ENCODE measurements at regions not wholly inside any gene's neighbourhood (a gene's known extent, or its start where the extent isn't known, plus 50 kb on each side); places are given as distances from the start of the nearest gene placed in this dataset.

DNA sequence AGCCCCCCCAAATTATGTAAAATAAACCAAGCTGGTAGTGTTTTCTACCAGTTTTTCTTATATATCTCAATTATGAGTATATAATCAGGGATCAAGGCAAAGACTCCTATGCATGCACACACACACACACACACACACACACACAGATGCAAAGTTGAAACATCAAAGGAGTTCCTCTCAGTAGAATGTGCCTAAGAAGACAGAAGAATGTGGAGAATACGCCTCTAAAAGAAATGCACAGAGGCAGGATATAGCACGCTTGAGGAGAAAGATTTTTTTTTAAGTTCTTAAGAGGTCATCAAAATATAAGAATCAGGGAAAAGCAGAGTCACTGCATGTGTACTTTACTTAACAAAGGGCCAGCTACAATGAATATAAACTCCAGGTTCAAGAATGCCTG is 138.2 kb upstream of the CLEC14A start:
- TF ChIP-seq POLR2A (IDR thresholded peaks at IDR 0.05) (no peak), EP300 (IDR thresholded peaks at IDR 0.05) (no peak), POLR2AphosphoS5 (IDR thresholded peaks at IDR 0.05) (no peak)
- TF ChIP-seq, protein P1, sequence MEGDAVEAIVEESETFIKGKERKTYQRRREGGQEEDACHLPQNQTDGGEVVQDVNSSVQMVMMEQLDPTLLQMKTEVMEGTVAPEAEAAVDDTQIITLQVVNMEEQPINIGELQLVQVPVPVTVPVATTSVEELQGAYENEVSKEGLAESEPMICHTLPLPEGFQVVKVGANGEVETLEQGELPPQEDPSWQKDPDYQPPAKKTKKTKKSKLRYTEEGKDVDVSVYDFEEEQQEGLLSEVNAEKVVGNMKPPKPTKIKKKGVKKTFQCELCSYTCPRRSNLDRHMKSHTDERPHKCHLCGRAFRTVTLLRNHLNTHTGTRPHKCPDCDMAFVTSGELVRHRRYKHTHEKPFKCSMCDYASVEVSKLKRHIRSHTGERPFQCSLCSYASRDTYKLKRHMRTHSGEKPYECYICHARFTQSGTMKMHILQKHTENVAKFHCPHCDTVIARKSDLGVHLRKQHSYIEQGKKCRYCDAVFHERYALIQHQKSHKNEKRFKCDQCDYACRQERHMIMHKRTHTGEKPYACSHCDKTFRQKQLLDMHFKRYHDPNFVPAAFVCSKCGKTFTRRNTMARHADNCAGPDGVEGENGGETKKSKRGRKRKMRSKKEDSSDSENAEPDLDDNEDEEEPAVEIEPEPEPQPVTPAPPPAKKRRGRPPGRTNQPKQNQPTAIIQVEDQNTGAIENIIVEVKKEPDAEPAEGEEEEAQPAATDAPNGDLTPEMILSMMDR (IDR thresholded peaks at IDR 0.05) = no peak

Measured in gastroesophageal sphincter (tissue), 3 donors.